K562 (cell line): ENCODE measurements at regions not wholly inside any gene's neighbourhood (a gene's known extent, or its start where the extent isn't known, plus 50 kb on each side); places are given as distances from the start of the nearest gene placed in this dataset.

Experiments used
- ATAC-seq: fragments of 200-7000 bp; cut with Tn5 transposase; 3 replicates; pipeline ENCODE4 v1.9.1; 2020; ENCODE audit warnings: moderate library complexity
- BruUV-seq: library from RNA; stranded (reverse); fragments of 400-500 nt; replicated peaks from 2 replicates; lab custom pipeline; 2021; lab: Mats Ljungman, UMichigan
- CTCF ChIA-PET: fragments of 300-600 bp; formaldehyde crosslinking; extraction: SDS; loops from one replicate; lab custom pipeline; 2021; ENCODE audit warnings: low intra/inter-chr PET ratio; lab: Yijun Ruan, JAX
- POLR2A ChIA-PET: fragments of 300-600, 350-650 bp; sonication (Branson Sonifier 250); formaldehyde crosslinking; extraction: SDS; loops from one replicate; lab custom pipeline; 2021; ENCODE audit warnings: antibody characterized with exemption, inconsistent platforms; lab: Yijun Ruan, JAX
- DNase-seq, 4 experiments: peaks; one replicate each; pipeline versions ENCODE4 v3.0.0 to v3.0.0-alpha.2; 2011 to 2018; ENCODE audit warnings: low spot score in 3 of 4, mixed read lengths in 3 of 4; ENCODE audit errors: extremely low read depth in 1 of 4
- FAIRE-seq: peaks from 2 replicates; lab custom pipeline; 2011; peaks lifted over from hg19 to GRCh38; lab: Jason Lieb, UNC
- H2AFZ ChIP-seq: 2 replicates; pipeline ENCODE4 v1.6.0; 2011; ENCODE audit warnings: low read depth, low read length, control low read depth, inconsistent platforms
- H3K27ac ChIP-seq: fragments of 200-600 bp; 3 replicates; pipeline ENCODE4 v1.8.0; 2011; ENCODE audit warnings: low read depth, mild to moderate bottlenecking, control low read depth, inconsistent platforms, low read length, moderate library complexity, mixed read lengths; ENCODE audit errors: extremely low read depth
- H3K27me3 ChIP-seq, 2 experiments: fragments of 300-600 bp in 1 of 2; 2 replicates in 1 of 2; 3 replicates in 1 of 2; pipeline versions ENCODE4 v1.6.0 to v1.8.0; 2011; ENCODE audit warnings: inconsistent platforms in 2 of 2, low read length in 2 of 2, mild to moderate bottlenecking in 1 of 2, mixed read lengths in 1 of 2, moderate library complexity in 1 of 2; ENCODE audit not compliant: control insufficient read depth in 2 of 2, insufficient read depth in 2 of 2
- H3K36me3 ChIP-seq: fragments of 300-600 bp; 3 replicates; pipeline ENCODE4 v1.8.0; 2011; ENCODE audit warnings: mild to moderate bottlenecking, low read length, inconsistent platforms; ENCODE audit not compliant: control insufficient read depth, insufficient read depth
- H3K4me1 ChIP-seq, 2 experiments: fragments of 200-600 bp in 1 of 2; replicated peaks in 1 of 2; 2 replicates in 1 of 2; 3 replicates in 1 of 2; pipeline versions ENCODE4 v1.5.1 to v1.8.0; 2011; ENCODE audit warnings: inconsistent platforms in 2 of 2, low read length in 2 of 2, mild to moderate bottlenecking in 1 of 2, mixed read lengths in 1 of 2, moderate library complexity in 1 of 2; ENCODE audit not compliant: control insufficient read depth in 2 of 2, insufficient read depth in 2 of 2
- H3K4me2 ChIP-seq: 2 replicates; pipeline ENCODE4 v1.6.1; 2011; ENCODE audit warnings: low read length, control low read depth, inconsistent platforms, mixed read lengths; ENCODE audit not compliant: insufficient read depth
- H3K4me3 ChIP-seq: fragments of 200-600 bp; sonication (generic), shearing (Covaris generic); 2 replicates; pipeline ENCODE4 v1.5.1; 2016; ENCODE audit warnings: control low read depth, inconsistent platforms
- H3K79me2 ChIP-seq: fragments of 200-600 bp; 3 replicates; pipeline ENCODE4 v1.8.0; 2011; ENCODE audit warnings: low read length, inconsistent platforms; ENCODE audit not compliant: control insufficient read depth, insufficient read depth
- H3K9ac ChIP-seq, 2 experiments: 2 replicates each; pipeline versions ENCODE4 v1.6.0 to v1.6.1; 2011; ENCODE audit warnings: low read depth in 2 of 2, low read length in 2 of 2, control low read depth in 1 of 2, inconsistent platforms in 1 of 2, mild to moderate bottlenecking in 1 of 2, mixed read lengths in 1 of 2; ENCODE audit not compliant: insufficient read depth in 1 of 2
- H3K9me1 ChIP-seq: one replicate; pipeline ENCODE4 v1.6.0; 2011; ENCODE audit warnings: inconsistent platforms, mild to moderate bottlenecking, low read length, moderate library complexity; ENCODE audit not compliant: control insufficient read depth, insufficient read depth
- H3K9me3 ChIP-seq: replicated peaks from 2 replicates; pipeline ENCODE4 v1.5.1; 2011; ENCODE audit warnings: low read depth, low read length, inconsistent platforms; ENCODE audit not compliant: control insufficient read depth, insufficient read depth
- H4K20me1 ChIP-seq: replicated peaks from 2 replicates; pipeline ENCODE4 v1.6.1; 2011; ENCODE audit warnings: low read length, inconsistent platforms, mixed read lengths; ENCODE audit not compliant: control insufficient read depth, insufficient read depth
- AFF4 ChIP-seq: sonication (generic); formaldehyde crosslinking; IDR thresholded peaks from 2 replicates; pipeline ENCODE4 v1.8.0; 2023; ENCODE audit warnings: mild to moderate bottlenecking, missing genetic modification reagents
- CREB3L1 ChIP-seq: fragments of 450-650 bp; IDR thresholded peaks from 2 replicates; pipeline ENCODE4 v1.6.1; 2014; ENCODE audit warnings: low read depth, mild to moderate bottlenecking, moderate library complexity, borderline replicate concordance
- MTA3 ChIP-seq: fragments of 450-650 bp; formaldehyde crosslinking; IDR thresholded peaks from 2 replicates; pipeline ENCODE4 v1.6.1; 2017; ENCODE audit warnings: mild to moderate bottlenecking, borderline replicate concordance
- NONO ChIP-seq, 2 experiments: fragments of 200-400 bp in 1 of 2; fragments of 450-650 bp in 1 of 2; formaldehyde crosslinking in 1 of 2; IDR thresholded peaks; 2 replicates each; pipeline ENCODE4 v1.6.1; 2017; ENCODE audit warnings: low read depth in 2 of 2, mild to moderate bottlenecking in 2 of 2, moderate library complexity in 2 of 2, low read length in 1 of 2
- TCF7 ChIP-seq: sonication (generic); IDR thresholded peaks from 2 replicates; pipeline ENCODE4 v1.6.1; 2016; ENCODE audit warnings: antibody characterized with exemption, borderline replicate concordance
- THRB ChIP-seq: fragments of 450-650 bp; formaldehyde crosslinking; conservative IDR thresholded peaks from 2 replicates; pipeline ENCODE4 v1.4.0; 2022; ENCODE audit warnings: mild to moderate bottlenecking, missing genetic modification characterization
- WGBS: fragments of 100-300 bp; shearing (Covaris generic); methylation state at CpG from one replicate; pipeline ENCODE4 v1.1.6; 2016; ENCODE audit warnings: low coverage, mixed read lengths; ENCODE audit not compliant: insufficient coverage; ENCODE audit errors: missing lambda C conversion rate; 5-methylcytosine and 5-hydroxymethylcytosine counted together
- in situ Hi-C: fragments of 300-500 bp; cut with MboI; formaldehyde crosslinking; loops from 4 replicates; pipeline ENCODE4 v1.15.0; 2018; ENCODE audit warnings: inconsistent platforms, mixed read lengths
- intact Hi-C: fragments of 100-400 bp; cut with micrococcal nuclease; formaldehyde crosslinking; loops from 2 replicates; pipeline ENCODE4 v1.14.2; 2022

- in situ Hi-C loops: no loop called here
- Histone ChIP-seq H3K9ac (no peak overlapping the region), H3K4me3 (no peak overlapping the region), H2AFZ (no peak overlapping the region), H3K4me2 (no peak overlapping the region), H3K27ac (no peak overlapping the region), H4K20me1 (no peaks in the 10 kb centered on the region), H3K27me3 (peaks cover 7% of the 10 kb centered on the region in 2 experiments), H3K4me1 (no peaks in the 10 kb centered on the region), H3K9me3 (no peaks in the 10 kb centered on the region), H3K36me3 (no peaks in the 10 kb centered on the region), H3K9me1 (no peaks in the 10 kb centered on the region), H3K79me2 (no peaks in the 10 kb centered on the region)
- no TSS peak for BruUV-seq
- WGBS: 2% methylated on average over 11 of the region's 11 CpGs
- POLR2A ChIA-PET: interaction anchor here (1.6 kb wide), 1 partner anchor 12 kb away, joined by 3 read pairs; no protein-coding TSS in a partner anchor
- no peak for DNase-seq
- no peak for FAIRE-seq
- no peak for ATAC-seq
- CTCF ChIA-PET: no interaction called here
- TF ChIP-seq CREB3L1: no peak
- TF ChIP-seq TCF7: no peak
- no peak for TF ChIP-seq THRB (CRISPR knock-in tag)
- no peak for TF ChIP-seq MTA3
- no peak for TF ChIP-seq AFF4
- no peak for TF ChIP-seq NONO (IDR thresholded peaks at IDR 0.05; ENCODE audit: low read depth in 2 of 2, low read length in 1 of 2)
- intact Hi-C loops: no loop called here
Measured at GRCh38 chr7:25803117-25803887, 348.7 kb upstream of the NFE2L3 start.
